Panc1 (cell line): ENCODE measurements at regions not wholly inside any gene's neighbourhood (a gene's known extent, or its start where the extent isn't known, plus 50 kb on each side); places are given as distances from the start of the nearest gene placed in this dataset.

Experiments
- TCF7L2 ChIP-seq: IDR thresholded peaks from 2 replicates; pipeline ENCODE4 v1.6.1; 2011; ENCODE audit warnings: mild to moderate bottlenecking, low read depth, low read length, inconsistent platforms
- TF ChIP-seq, protein P1 (sequence below): fragments of 450-650 bp; IDR thresholded peaks from 2 replicates; pipeline ENCODE4 v1.5.1; 2017; ENCODE audit warnings: mild to moderate bottlenecking
- TF ChIP-seq, protein P2 (sequence below), 2 experiments: IDR thresholded peaks; 2 replicates each; pipeline ENCODE4 v1.6.1; 2011 to 2012; ENCODE audit warnings: low read depth in 2 of 2, control low read depth in 1 of 2, low read length in 1 of 2, mild to moderate bottlenecking in 1 of 2, moderate library complexity in 1 of 2; ENCODE audit not compliant: insufficient read depth in 1 of 2

DNA sequence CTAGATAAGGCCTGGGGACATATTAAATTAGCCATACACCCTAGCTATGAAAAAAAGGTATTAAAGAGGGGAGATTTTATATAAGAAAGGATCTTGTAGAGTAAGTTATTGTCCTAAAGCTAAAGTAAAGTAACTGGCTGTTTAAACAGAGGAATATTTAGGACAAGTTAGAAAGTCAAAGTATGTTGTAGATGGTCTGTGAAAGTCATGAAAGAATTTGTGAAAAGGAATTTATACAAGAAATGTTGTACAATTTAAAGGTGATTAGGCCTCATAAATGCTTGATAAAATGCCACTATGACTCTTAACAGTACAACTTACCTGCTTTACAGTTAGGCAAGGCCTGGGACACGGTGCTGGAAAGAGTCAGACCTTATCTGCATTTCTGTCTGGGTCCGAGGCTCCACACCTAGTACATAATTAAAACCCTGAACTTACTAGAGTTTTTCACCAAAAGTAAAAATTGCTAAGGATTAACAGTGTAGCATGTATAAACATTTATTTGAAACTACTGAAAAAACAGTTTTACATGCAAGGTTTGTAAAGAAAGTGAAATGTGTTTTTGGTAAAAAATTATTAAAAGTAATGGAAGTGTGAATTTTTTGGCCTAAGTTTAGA, 445.3 kb upstream of the TOM1L1 start:
- TF ChIP-seq, protein P1, sequence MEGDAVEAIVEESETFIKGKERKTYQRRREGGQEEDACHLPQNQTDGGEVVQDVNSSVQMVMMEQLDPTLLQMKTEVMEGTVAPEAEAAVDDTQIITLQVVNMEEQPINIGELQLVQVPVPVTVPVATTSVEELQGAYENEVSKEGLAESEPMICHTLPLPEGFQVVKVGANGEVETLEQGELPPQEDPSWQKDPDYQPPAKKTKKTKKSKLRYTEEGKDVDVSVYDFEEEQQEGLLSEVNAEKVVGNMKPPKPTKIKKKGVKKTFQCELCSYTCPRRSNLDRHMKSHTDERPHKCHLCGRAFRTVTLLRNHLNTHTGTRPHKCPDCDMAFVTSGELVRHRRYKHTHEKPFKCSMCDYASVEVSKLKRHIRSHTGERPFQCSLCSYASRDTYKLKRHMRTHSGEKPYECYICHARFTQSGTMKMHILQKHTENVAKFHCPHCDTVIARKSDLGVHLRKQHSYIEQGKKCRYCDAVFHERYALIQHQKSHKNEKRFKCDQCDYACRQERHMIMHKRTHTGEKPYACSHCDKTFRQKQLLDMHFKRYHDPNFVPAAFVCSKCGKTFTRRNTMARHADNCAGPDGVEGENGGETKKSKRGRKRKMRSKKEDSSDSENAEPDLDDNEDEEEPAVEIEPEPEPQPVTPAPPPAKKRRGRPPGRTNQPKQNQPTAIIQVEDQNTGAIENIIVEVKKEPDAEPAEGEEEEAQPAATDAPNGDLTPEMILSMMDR: no peak
- no peak for TF ChIP-seq TCF7L2
- TF ChIP-seq, protein P2, sequence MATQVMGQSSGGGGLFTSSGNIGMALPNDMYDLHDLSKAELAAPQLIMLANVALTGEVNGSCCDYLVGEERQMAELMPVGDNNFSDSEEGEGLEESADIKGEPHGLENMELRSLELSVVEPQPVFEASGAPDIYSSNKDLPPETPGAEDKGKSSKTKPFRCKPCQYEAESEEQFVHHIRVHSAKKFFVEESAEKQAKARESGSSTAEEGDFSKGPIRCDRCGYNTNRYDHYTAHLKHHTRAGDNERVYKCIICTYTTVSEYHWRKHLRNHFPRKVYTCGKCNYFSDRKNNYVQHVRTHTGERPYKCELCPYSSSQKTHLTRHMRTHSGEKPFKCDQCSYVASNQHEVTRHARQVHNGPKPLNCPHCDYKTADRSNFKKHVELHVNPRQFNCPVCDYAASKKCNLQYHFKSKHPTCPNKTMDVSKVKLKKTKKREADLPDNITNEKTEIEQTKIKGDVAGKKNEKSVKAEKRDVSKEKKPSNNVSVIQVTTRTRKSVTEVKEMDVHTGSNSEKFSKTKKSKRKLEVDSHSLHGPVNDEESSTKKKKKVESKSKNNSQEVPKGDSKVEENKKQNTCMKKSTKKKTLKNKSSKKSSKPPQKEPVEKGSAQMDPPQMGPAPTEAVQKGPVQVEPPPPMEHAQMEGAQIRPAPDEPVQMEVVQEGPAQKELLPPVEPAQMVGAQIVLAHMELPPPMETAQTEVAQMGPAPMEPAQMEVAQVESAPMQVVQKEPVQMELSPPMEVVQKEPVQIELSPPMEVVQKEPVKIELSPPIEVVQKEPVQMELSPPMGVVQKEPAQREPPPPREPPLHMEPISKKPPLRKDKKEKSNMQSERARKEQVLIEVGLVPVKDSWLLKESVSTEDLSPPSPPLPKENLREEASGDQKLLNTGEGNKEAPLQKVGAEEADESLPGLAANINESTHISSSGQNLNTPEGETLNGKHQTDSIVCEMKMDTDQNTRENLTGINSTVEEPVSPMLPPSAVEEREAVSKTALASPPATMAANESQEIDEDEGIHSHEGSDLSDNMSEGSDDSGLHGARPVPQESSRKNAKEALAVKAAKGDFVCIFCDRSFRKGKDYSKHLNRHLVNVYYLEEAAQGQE (IDR thresholded peaks at IDR 0.05; ENCODE audit: insufficient read depth in 1 of 2, low read depth in 2 of 2, low read length in 1 of 2): no peak
